ENCODE measurements at regions not wholly inside any gene's neighbourhood (a gene's known extent, or its start where the extent isn't known, plus 50 kb on each side); places are given as distances from the start of the nearest gene placed in this dataset.

DNA sequence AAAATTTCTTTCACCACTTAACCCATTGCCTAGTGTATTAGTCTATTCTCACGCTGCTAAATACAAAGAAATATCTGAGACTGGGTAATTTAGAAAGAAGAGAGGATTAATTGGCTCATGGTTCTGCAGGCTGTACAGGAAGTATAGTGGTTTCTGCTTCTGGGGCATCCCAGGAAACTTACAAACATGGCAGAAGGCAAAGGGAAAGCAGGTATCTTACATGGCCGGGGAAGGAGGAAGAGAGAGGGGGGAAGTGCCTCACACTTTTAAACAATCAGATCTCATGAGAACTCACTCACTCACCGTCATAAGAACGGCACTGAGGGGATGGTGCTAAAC, 931.4 kb upstream of the SOX9 start:
- TF ChIP-seq CTCF (IDR thresholded peaks at IDR 0.05) (no peak), EZH2 (IDR thresholded peaks at IDR 0.05; ENCODE audit: borderline replicate concordance, insufficient read depth, low read depth, low read length, poor library complexity, severe bottlenecking) (no peak)

Measured in B cell (primary cell).